Choroid plexus epithelial cell (primary cell): ENCODE measurements at regions not wholly inside any gene's neighbourhood (a gene's known extent, or its start where the extent isn't known, plus 50 kb on each side); places are given as distances from the start of the nearest gene placed in this dataset.

Source experiments
- DNase-seq: peaks from one replicate; pipeline ENCODE4 v3.0.0-alpha.2; 2010; ENCODE audit warnings: low read depth
- H3K4me3 ChIP-seq: 2 replicates; pipeline ENCODE4 v1.5.1; 2011; ENCODE audit warnings: low read depth, mild to moderate bottlenecking, control low read depth, low read length, moderate library complexity
- CTCF ChIP-seq: conservative IDR thresholded peaks from 2 replicates; pipeline ENCODE4 v1.5.1; 2011; ENCODE audit warnings: low read depth, mild to moderate bottlenecking, control low read depth, inconsistent platforms, low read length, moderate library complexity

- no peak for DNase-seq
- no peak for TF ChIP-seq CTCF
- H3K4me3 ChIP-seq = no peak overlapping the region
These were observed 1492.7 kb downstream of the MAT2B start for GRCh38 chr5:164998142-164998541.

GRCh38 chr5:164998590-164998989, 1493.2 kb downstream of the MAT2B start:
- DNase-seq = no peak
- H3K4me3 ChIP-seq = no peak overlapping the region
- no peak for TF ChIP-seq CTCF

DNA sequence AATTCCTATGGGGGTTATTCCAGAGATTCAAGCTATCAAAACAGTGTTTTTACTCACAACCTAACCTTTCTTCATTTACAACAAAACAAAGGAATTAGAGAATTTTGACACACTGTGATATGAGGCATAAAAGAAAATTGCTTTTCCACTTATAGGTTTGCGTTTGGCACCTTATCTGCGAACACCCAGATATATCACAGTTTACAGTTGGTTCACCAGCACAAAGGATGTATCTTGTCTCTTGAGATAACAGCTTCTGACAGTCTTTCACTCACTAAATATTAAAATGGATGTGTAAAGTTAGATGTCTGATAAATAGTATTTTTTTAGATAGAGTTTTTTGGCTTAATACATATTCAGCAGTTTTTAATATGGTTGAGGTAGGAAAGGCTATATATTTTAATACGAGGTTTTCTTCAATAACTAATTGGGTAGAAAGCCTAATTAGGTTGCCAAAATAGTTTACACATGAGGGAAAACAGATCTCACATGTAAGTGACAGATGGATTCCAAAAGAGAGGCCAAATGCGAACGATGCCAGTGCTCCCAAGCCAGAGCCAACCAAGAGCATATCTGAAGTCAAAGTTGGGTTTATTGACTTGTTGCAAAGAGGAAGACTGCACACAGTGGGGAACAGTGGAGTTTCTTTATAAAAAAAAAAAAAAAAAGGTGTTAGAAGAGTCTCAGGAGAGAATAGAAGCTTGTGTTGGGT, 1495.2 kb downstream of the MAT2B start:
- TF ChIP-seq CTCF = no peak

DNA sequence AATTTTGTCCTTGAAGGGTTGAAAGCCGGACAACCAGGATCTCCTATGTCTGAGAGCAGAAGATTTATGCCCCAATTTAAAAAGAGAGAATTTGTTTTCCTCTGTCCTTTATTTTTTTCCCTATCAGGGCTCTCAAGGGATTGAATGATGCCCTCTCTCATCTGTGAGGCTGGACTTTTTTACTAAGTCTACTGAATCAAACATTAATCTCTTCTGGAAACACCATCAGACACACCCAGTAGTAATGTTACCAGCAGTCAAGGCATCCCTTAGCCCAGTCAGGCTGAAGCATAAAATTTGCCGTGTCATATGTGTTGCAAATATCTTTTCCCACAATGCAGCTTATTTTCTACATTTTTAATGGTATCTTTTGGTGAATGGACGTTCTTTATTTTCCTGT, 1497.9 kb downstream of the MAT2B start:
- DNase-seq = no peak
- no peak overlapping the region for H3K4me3 ChIP-seq
- TF ChIP-seq CTCF = no peak

More for the DNA sequence above, 1495.2 kb downstream of the MAT2B start:
- DNase-seq = no peak
- no peak overlapping the region for H3K4me3 ChIP-seq

DNA sequence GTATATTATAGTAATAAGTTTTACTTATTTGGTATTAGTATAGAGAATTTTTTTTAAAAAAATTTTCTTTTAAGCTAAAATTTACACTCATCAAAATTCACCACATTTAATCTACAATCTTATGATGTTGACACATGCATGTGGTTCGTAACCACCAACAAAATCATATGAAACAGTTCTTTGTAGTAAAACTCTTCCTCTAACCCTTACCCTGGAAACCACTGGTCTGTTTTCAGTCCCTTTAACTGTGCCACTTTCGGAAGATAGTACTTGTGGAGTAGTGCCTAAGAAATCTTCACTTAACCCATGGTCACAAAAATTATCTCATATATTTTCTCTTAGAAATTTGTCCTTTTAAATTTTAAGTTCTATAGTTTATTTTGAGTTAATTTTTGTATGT, 1498.8 kb downstream of the MAT2B start:
- H3K4me3 ChIP-seq = no peak overlapping the region
- no peak for TF ChIP-seq CTCF
- DNase-seq = no peak

- TF ChIP-seq CTCF = no peak
- no peak for DNase-seq
- H3K4me3 ChIP-seq = no peak overlapping the region
These were observed 1509.0 kb downstream of the MAT2B start for GRCh38 chr5:165014439-165014838.

DNA sequence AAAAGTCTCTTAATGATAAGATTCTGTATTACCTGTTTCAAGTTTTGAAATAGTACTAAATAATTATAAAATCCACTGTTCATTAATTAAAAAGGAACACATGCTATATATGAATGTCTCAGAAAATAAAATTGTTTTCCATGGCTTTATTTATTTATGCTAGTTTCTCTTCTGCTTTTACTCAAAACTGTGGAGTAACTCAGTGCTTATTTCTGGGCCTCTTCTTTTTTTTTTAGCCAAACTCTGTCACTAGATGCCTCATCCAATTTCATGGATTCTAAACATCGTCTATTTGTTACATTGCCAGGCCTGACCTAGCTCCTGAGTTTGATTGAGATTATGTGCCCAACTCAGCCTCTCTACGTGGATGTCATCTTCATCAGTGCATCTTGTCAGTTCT, 1509.7 kb downstream of the MAT2B start:
- no peak for TF ChIP-seq CTCF
- DNase-seq = no peak
- no peak overlapping the region for H3K4me3 ChIP-seq
